PC-9 (cell line): ENCODE measurements at regions not wholly inside any gene's neighbourhood (a gene's known extent, or its start where the extent isn't known, plus 50 kb on each side); places are given as distances from the start of the nearest gene placed in this dataset.

Experiments used
- BruUV-seq: library from RNA; stranded (reverse); fragments of 400-500 nt; replicated peaks from 2 replicates; lab custom pipeline; 2021; lab: Mats Ljungman, UMichigan
- CTCF ChIA-PET: fragments of 300-600 bp; sonication (Branson Sonifier 250); formaldehyde crosslinking; loops from one replicate; lab custom pipeline; 2022; ENCODE audit warnings: antibody characterized with exemption; lab: Charles Lee
- POLR2A ChIA-PET: fragments of 300-600 bp; sonication (Branson Sonifier 250); formaldehyde crosslinking; loops from one replicate; lab custom pipeline; 2022; ENCODE audit warnings: antibody characterized with exemption; ENCODE audit not compliant: unreplicated experiment; lab: Charles Lee
- DNase-seq, 2 experiments: peaks; one replicate each; pipeline versions ENCODE4 v3.0.0 to v3.0.0-alpha.2; 2015 to 2022; ENCODE audit warnings: mixed read lengths in 1 of 2
- H2AFZ ChIP-seq: fragments of 200-600 bp; sonication (generic); 2 replicates; pipeline ENCODE4 v1.8.1; 2017; ENCODE audit warnings: antibody characterized with exemption
- H3F3A ChIP-seq: fragments of 200-600 bp; sonication (generic); 2 replicates; pipeline ENCODE4 v1.8.1; 2017; ENCODE audit warnings: antibody characterized with exemption, mild to moderate bottlenecking, low read depth; ENCODE audit not compliant: insufficient read depth
- H3K27ac ChIP-seq: fragments of 200-600 bp; sonication (generic); 2 replicates; pipeline ENCODE4 v1.6.1; 2016; ENCODE audit warnings: mixed run types
- H3K27me3 ChIP-seq: fragments of 200-600 bp; sonication (generic); 2 replicates; pipeline ENCODE4 v1.6.1; 2016; ENCODE audit warnings: low read depth, mixed run types; ENCODE audit not compliant: insufficient read depth
- H3K36me3 ChIP-seq: fragments of 200-600 bp; sonication (generic); 2 replicates; pipeline ENCODE4 v1.6.1; 2016; ENCODE audit warnings: low read depth, mixed run types
- H3K4me1 ChIP-seq: fragments of 200-600 bp; sonication (generic); replicated peaks from 2 replicates; pipeline ENCODE4 v1.6.1; 2016; ENCODE audit warnings: mixed run types; ENCODE audit not compliant: insufficient read depth
- H3K4me2 ChIP-seq: fragments of 200-600 bp; sonication (generic); 2 replicates; pipeline ENCODE4 v1.6.1; 2017; ENCODE audit warnings: mixed run types
- H3K4me3 ChIP-seq: fragments of 200-600 bp; sonication (generic); 2 replicates; pipeline ENCODE4 v1.6.1; 2016; ENCODE audit warnings: mixed run types
- H3K79me2 ChIP-seq: fragments of 200-600 bp; sonication (generic); 2 replicates; pipeline ENCODE4 v1.6.1; 2017; ENCODE audit warnings: low read depth, mixed run types
- H3K9me2 ChIP-seq: fragments of 200-600 bp; sonication (generic); 2 replicates; pipeline ENCODE4 v1.8.1; 2017; ENCODE audit warnings: mild to moderate bottlenecking; ENCODE audit not compliant: insufficient read depth
- H3K9me3 ChIP-seq: fragments of 200-600 bp; sonication (generic); 2 replicates; pipeline ENCODE4 v1.8.1; 2016; ENCODE audit warnings: low read depth; ENCODE audit not compliant: insufficient read depth
- H4K20me1 ChIP-seq: fragments of 200-600 bp; sonication (generic); 2 replicates; pipeline ENCODE4 v1.8.1; 2017; ENCODE audit not compliant: insufficient read depth
- EZH2 ChIP-seq: fragments of 200-600 bp; sonication (generic); IDR thresholded peaks from 2 replicates; pipeline ENCODE4 v1.8.0; 2017; ENCODE audit warnings: antibody characterized with exemption, low read depth
- intact Hi-C: fragments of 100-400 bp; cut with micrococcal nuclease; formaldehyde crosslinking; loops from one replicate; pipeline ENCODE4 v1.10.0; 2022; ENCODE audit not compliant: unreplicated experiment
- TF ChIP-seq, protein P1 (sequence below): fragments of 200-600 bp; sonication (generic); conservative IDR thresholded peaks from 2 replicates; pipeline ENCODE4 v1.6.1; 2017; ENCODE audit warnings: mixed run types, antibody characterized with exemption, mild to moderate bottlenecking, moderate library complexity

DNA sequence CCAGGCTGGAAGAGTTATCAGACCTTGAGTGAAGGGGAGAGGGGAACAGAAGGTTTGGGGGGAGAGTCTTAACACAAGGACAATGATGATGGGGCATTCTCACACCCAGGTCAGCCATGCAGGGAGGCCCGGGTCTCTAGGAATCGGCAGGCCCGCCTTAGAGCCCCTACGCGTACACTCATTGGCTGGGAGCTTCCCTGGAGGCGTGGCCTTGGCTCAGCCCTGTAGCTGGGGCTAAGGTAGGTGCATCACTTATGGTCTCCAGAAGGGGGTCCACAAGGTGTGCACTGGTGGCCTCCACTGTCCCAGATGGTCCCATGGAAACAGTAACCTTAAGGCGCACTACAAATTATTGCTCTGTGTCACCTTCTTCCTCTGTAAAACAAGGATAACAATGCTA lies 660.1 kb downstream of the MED13L start:
- Histone ChIP-seq H2AFZ (no peak overlapping the region), H3K79me2 (no peaks in the 10 kb centered on the region), H3K4me1 (no peaks in the 10 kb centered on the region), H3K27ac (no peak overlapping the region), H3K4me2 (no peak overlapping the region), H4K20me1 (no peaks in the 10 kb centered on the region), H3F3A (no peaks in the 10 kb centered on the region), H3K27me3 (peaks cover 64% of the 10 kb centered on the region), H3K9me3 (no peaks in the 10 kb centered on the region), H3K4me3 (no peak overlapping the region), H3K9me2 (no peaks in the 10 kb centered on the region), H3K36me3 (no peaks in the 10 kb centered on the region)
- CTCF ChIA-PET = no interaction called here
- TF ChIP-seq, protein P1, sequence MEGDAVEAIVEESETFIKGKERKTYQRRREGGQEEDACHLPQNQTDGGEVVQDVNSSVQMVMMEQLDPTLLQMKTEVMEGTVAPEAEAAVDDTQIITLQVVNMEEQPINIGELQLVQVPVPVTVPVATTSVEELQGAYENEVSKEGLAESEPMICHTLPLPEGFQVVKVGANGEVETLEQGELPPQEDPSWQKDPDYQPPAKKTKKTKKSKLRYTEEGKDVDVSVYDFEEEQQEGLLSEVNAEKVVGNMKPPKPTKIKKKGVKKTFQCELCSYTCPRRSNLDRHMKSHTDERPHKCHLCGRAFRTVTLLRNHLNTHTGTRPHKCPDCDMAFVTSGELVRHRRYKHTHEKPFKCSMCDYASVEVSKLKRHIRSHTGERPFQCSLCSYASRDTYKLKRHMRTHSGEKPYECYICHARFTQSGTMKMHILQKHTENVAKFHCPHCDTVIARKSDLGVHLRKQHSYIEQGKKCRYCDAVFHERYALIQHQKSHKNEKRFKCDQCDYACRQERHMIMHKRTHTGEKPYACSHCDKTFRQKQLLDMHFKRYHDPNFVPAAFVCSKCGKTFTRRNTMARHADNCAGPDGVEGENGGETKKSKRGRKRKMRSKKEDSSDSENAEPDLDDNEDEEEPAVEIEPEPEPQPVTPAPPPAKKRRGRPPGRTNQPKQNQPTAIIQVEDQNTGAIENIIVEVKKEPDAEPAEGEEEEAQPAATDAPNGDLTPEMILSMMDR = no peak
- TF ChIP-seq EZH2 = no peak
- intact Hi-C loops = no loop called here
- BruUV-seq = no TSS peak
- POLR2A ChIA-PET = no interaction called here
- no peak for DNase-seq

DNA sequence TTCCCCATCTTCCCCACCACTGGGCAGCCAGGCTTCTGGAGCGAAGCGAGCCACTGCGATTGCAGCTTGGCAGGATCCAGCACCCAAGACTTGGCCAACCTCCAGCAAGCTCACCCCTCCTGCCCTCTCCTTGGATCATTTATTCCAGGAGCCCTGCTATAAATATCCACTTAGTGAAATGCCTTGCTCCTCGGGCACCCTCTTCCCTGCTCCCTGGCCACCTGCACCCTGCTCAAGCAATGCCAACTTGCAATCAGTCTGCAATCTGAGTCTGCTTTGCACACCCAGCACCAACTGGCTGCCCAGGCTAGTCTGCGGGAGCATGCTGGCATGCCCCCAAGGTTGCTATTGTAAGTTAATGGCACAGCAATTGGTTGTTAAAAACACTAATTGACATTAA lies 666.0 kb downstream of the MED13L start:
- Histone ChIP-seq H2AFZ (no peak overlapping the region), H3K9me2 (no peaks in the 10 kb centered on the region), H3K4me3 (no peak overlapping the region), H4K20me1 (no peaks in the 10 kb centered on the region), H3K27ac (no peak overlapping the region), H3K79me2 (no peaks in the 10 kb centered on the region), H3F3A (no peaks in the 10 kb centered on the region), H3K27me3 (peaks cover 38% of the 10 kb centered on the region), H3K36me3 (no peaks in the 10 kb centered on the region), H3K4me1 (no peaks in the 10 kb centered on the region), H3K9me3 (no peaks in the 10 kb centered on the region), H3K4me2 (no peak overlapping the region)
- no peak for DNase-seq
- POLR2A ChIA-PET = no interaction called here
- intact Hi-C loops = no loop called here
- BruUV-seq = no TSS peak
- CTCF ChIA-PET = no interaction called here
- TF ChIP-seq EZH2 = no peak
- TF ChIP-seq, protein P1 = no peak

DNA sequence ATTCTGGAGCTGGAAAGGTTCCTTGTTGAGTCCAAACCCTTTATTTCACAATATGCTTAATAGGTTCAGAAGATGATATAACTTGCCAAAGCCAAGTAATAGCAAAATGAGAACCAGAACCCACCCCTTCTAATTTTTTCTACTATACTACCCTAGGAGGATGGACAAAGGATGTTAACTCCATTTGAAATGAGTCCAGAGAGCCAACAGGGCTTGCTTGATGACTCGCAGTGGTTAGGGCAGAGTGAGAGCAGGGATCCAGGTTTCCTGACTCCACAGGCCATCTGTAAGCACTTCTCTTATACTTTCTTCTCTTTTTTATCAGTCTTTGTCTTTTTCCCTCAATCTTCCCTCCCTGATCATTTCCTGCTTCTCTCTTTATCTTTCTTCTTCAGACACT lies 668.1 kb downstream of the MED13L start:
- intact Hi-C loops = no loop called here
- BruUV-seq = no TSS peak
- Histone ChIP-seq H3K79me2 (no peaks in the 10 kb centered on the region), H3F3A (no peaks in the 10 kb centered on the region), H3K36me3 (no peaks in the 10 kb centered on the region), H3K4me2 (no peak overlapping the region), H3K4me3 (no peak overlapping the region), H4K20me1 (no peaks in the 10 kb centered on the region), H3K27me3 (peaks cover 47% of the 10 kb centered on the region), H3K9me3 (no peaks in the 10 kb centered on the region), H2AFZ (no peak overlapping the region), H3K9me2 (no peaks in the 10 kb centered on the region), H3K27ac (no peak overlapping the region), H3K4me1 (no peaks in the 10 kb centered on the region)
- POLR2A ChIA-PET = no interaction called here
- CTCF ChIA-PET = no interaction called here
- TF ChIP-seq, protein P1 = no peak
- no peak for TF ChIP-seq EZH2
- DNase-seq = no peak
